H1 (cell line): ENCODE measurements at regions not wholly inside any gene's neighbourhood (a gene's known extent, or its start where the extent isn't known, plus 50 kb on each side); places are given as distances from the start of the nearest gene placed in this dataset.

ENCODE experiments used
- BACH1 ChIP-seq: IDR thresholded peaks from 2 replicates; pipeline ENCODE4 v1.6.1; 2012; ENCODE audit warnings: low read length, improper control_type of control experiment
- CEBPB ChIP-seq: IDR thresholded peaks from 2 replicates; pipeline ENCODE4 v1.6.1; 2012; ENCODE audit warnings: low read depth, low read length
- GABPA ChIP-seq: IDR thresholded peaks from 2 replicates; pipeline ENCODE4 v1.6.1; 2011; ENCODE audit warnings: mild to moderate bottlenecking, low read length, moderate library complexity, borderline replicate concordance; ENCODE audit not compliant: insufficient read depth
- HDAC2 ChIP-seq, 2 experiments: fragments of 300-600 bp in 1 of 2; sonication (generic) in 1 of 2; IDR thresholded peaks; 2 replicates each; pipeline ENCODE4 v1.6.1; 2011 to 2012; ENCODE audit warnings: low read depth in 2 of 2, low read length in 2 of 2, mild to moderate bottlenecking in 2 of 2, moderate library complexity in 2 of 2, borderline replicate concordance in 1 of 2, inconsistent platforms in 1 of 2
- TF ChIP-seq, protein P1 (sequence below): fragments of 300-600 bp; sonication (generic); IDR thresholded peaks from 2 replicates; pipeline ENCODE4 v1.7.1; 2012; ENCODE audit warnings: low read length, moderate library complexity, mild to moderate bottlenecking, inconsistent platforms; ENCODE audit not compliant: insufficient replicate concordance

DNA sequence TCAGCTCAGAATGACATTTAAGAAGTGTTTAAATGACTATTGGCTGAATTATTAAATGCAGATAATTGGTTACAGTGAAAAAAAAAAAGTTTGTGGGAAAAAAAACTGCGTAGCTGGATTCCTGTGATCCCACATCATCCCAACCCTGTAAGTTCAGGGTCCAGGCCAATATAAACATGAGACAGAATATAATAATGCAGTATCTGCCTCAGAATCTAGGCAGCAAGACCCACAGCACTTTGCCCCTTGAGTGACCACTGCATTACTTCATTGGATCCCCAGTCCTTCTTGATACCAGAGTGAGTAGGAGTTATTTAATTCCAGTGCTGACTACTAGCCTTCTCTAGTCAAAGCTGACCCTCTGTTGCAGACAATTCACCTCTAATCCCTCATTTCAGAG is 272.6 kb downstream of the CCER1 start (continued):
- no peak for TF ChIP-seq BACH1
- TF ChIP-seq, protein P1, sequence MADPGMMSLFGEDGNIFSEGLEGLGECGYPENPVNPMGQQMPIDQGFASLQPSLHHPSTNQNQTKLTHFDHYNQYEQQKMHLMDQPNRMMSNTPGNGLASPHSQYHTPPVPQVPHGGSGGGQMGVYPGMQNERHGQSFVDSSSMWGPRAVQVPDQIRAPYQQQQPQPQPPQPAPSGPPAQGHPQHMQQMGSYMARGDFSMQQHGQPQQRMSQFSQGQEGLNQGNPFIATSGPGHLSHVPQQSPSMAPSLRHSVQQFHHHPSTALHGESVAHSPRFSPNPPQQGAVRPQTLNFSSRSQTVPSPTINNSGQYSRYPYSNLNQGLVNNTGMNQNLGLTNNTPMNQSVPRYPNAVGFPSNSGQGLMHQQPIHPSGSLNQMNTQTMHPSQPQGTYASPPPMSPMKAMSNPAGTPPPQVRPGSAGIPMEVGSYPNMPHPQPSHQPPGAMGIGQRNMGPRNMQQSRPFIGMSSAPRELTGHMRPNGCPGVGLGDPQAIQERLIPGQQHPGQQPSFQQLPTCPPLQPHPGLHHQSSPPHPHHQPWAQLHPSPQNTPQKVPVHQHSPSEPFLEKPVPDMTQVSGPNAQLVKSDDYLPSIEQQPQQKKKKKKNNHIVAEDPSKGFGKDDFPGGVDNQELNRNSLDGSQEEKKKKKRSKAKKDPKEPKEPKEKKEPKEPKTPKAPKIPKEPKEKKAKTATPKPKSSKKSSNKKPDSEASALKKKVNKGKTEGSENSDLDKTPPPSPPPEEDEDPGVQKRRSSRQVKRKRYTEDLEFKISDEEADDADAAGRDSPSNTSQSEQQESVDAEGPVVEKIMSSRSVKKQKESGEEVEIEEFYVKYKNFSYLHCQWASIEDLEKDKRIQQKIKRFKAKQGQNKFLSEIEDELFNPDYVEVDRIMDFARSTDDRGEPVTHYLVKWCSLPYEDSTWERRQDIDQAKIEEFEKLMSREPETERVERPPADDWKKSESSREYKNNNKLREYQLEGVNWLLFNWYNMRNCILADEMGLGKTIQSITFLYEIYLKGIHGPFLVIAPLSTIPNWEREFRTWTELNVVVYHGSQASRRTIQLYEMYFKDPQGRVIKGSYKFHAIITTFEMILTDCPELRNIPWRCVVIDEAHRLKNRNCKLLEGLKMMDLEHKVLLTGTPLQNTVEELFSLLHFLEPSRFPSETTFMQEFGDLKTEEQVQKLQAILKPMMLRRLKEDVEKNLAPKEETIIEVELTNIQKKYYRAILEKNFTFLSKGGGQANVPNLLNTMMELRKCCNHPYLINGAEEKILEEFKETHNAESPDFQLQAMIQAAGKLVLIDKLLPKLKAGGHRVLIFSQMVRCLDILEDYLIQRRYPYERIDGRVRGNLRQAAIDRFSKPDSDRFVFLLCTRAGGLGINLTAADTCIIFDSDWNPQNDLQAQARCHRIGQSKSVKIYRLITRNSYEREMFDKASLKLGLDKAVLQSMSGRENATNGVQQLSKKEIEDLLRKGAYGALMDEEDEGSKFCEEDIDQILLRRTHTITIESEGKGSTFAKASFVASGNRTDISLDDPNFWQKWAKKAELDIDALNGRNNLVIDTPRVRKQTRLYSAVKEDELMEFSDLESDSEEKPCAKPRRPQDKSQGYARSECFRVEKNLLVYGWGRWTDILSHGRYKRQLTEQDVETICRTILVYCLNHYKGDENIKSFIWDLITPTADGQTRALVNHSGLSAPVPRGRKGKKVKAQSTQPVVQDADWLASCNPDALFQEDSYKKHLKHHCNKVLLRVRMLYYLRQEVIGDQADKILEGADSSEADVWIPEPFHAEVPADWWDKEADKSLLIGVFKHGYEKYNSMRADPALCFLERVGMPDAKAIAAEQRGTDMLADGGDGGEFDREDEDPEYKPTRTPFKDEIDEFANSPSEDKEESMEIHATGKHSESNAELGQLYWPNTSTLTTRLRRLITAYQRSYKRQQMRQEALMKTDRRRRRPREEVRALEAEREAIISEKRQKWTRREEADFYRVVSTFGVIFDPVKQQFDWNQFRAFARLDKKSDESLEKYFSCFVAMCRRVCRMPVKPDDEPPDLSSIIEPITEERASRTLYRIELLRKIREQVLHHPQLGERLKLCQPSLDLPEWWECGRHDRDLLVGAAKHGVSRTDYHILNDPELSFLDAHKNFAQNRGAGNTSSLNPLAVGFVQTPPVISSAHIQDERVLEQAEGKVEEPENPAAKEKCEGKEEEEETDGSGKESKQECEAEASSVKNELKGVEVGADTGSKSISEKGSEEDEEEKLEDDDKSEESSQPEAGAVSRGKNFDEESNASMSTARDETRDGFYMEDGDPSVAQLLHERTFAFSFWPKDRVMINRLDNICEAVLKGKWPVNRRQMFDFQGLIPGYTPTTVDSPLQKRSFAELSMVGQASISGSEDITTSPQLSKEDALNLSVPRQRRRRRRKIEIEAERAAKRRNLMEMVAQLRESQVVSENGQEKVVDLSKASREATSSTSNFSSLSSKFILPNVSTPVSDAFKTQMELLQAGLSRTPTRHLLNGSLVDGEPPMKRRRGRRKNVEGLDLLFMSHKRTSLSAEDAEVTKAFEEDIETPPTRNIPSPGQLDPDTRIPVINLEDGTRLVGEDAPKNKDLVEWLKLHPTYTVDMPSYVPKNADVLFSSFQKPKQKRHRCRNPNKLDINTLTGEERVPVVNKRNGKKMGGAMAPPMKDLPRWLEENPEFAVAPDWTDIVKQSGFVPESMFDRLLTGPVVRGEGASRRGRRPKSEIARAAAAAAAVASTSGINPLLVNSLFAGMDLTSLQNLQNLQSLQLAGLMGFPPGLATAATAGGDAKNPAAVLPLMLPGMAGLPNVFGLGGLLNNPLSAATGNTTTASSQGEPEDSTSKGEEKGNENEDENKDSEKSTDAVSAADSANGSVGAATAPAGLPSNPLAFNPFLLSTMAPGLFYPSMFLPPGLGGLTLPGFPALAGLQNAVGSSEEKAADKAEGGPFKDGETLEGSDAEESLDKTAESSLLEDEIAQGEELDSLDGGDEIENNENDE: no peak
- TF ChIP-seq CEBPB: no peak
- no peak for TF ChIP-seq GABPA
- TF ChIP-seq HDAC2 (IDR thresholded peaks at IDR 0.05; ENCODE audit: borderline replicate concordance in 1 of 2, low read depth in 2 of 2, low read length in 2 of 2): no peak
- TF ChIP-seq, all 59 proteins: peak for 0
